GM12892 (cell line): ENCODE measurements at regions not wholly inside any gene's neighbourhood (a gene's known extent, or its start where the extent isn't known, plus 50 kb on each side); places are given as distances from the start of the nearest gene placed in this dataset.

ENCODE experiments used
- POLR2A ChIP-seq: IDR thresholded peaks from 2 replicates; pipeline ENCODE4 v1.6.1; 2011; ENCODE audit warnings: low read depth, low read length, control low read depth
- TAF1 ChIP-seq: IDR thresholded peaks from 2 replicates; pipeline ENCODE4 v1.6.1; 2011; ENCODE audit warnings: low read depth, mild to moderate bottlenecking, control low read depth, low read length, borderline replicate concordance

DNA sequence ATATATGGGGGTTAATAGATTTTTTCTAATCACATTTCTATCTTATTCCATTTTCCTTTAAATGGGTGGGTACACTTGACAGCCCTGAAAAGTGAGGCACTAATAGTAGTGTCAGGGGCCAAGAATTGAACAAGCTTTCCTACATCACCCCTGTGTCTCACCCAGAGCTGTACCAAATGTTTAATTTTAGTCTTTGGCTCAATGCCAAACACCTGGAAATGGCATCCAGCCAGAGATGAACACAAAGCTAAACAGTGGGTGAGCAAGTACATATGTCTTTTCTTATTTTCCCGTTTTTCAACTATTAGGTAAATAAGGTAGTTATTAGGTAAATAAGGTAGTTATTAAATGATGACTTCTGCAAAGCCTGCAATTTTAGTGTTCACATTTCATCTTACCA is 276.3 kb upstream of the ERBB4 start:
- no peak for TF ChIP-seq TAF1
- no peak for TF ChIP-seq POLR2A
